C4-2B (cell line): ENCODE measurements at regions not wholly inside any gene's neighbourhood (a gene's known extent, or its start where the extent isn't known, plus 50 kb on each side); places are given as distances from the start of the nearest gene placed in this dataset.

Experiments
- CTCF ChIP-seq: fragments of 450-650 bp; conservative IDR thresholded peaks from 2 replicates; pipeline ENCODE4 v1.5.1; 2017; ENCODE audit warnings: mild to moderate bottlenecking
- ZFX ChIP-seq: fragments of 450-650 bp; IDR thresholded peaks from 2 replicates; pipeline ENCODE4 v1.6.1; 2017

DNA sequence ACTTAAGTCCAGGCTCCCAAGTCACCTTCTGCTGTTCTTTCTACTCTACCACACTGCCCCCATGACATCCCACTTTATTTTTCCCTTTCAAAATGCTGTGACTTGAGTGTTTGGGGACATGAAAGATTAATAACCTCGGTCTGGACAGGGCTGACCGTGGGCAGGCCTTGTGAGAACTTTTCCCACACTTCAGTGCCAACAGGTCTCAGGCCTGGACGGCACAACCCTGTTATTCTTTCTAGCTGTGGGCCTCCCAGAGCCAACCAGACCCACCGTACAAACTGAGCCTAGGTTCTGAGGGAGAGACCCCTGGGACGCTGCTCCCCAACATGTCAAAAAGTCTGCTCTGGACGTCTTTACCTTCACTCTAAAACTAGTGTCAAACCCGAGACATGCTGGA is 153.4 kb downstream of the CEP120 start:
- TF ChIP-seq CTCF, result no peak
- no peak for TF ChIP-seq ZFX
